ENCODE measurements at regions not wholly inside any gene's neighbourhood (a gene's known extent, or its start where the extent isn't known, plus 50 kb on each side); places are given as distances from the start of the nearest gene placed in this dataset.
"Not testable (repeated sequence)": the region's sequence is repeated elsewhere in the genome, so short reads cannot be mapped to it uniquely, and the experiment has no call there.

DNA sequence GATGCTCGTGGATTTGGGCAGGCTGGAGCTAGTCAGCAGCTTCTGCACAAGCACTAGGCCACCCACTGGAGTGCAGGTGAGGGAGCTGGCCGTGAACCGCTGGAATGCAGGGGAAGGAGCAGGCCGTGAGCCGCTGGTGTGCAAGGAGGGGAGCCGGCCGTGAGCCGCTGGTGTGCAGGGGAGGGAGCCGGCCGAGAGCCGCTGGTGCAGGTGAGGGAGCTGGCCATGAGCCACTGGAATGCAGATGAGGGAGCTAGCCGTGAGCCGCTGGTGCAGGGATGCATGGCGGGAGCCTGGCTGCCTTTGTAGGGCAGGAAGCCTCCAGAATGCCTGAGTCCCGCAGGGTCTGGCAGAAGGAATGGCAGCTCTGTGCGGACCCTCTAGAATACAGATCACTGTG is 4220.0 kb upstream of the OR11H1 start:
- TF ChIP-seq, protein P1, sequence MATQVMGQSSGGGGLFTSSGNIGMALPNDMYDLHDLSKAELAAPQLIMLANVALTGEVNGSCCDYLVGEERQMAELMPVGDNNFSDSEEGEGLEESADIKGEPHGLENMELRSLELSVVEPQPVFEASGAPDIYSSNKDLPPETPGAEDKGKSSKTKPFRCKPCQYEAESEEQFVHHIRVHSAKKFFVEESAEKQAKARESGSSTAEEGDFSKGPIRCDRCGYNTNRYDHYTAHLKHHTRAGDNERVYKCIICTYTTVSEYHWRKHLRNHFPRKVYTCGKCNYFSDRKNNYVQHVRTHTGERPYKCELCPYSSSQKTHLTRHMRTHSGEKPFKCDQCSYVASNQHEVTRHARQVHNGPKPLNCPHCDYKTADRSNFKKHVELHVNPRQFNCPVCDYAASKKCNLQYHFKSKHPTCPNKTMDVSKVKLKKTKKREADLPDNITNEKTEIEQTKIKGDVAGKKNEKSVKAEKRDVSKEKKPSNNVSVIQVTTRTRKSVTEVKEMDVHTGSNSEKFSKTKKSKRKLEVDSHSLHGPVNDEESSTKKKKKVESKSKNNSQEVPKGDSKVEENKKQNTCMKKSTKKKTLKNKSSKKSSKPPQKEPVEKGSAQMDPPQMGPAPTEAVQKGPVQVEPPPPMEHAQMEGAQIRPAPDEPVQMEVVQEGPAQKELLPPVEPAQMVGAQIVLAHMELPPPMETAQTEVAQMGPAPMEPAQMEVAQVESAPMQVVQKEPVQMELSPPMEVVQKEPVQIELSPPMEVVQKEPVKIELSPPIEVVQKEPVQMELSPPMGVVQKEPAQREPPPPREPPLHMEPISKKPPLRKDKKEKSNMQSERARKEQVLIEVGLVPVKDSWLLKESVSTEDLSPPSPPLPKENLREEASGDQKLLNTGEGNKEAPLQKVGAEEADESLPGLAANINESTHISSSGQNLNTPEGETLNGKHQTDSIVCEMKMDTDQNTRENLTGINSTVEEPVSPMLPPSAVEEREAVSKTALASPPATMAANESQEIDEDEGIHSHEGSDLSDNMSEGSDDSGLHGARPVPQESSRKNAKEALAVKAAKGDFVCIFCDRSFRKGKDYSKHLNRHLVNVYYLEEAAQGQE (IDR thresholded peaks at IDR 0.05; ENCODE audit: insufficient replicate concordance, low read depth): no peak
- TF ChIP-seq, protein P2, sequence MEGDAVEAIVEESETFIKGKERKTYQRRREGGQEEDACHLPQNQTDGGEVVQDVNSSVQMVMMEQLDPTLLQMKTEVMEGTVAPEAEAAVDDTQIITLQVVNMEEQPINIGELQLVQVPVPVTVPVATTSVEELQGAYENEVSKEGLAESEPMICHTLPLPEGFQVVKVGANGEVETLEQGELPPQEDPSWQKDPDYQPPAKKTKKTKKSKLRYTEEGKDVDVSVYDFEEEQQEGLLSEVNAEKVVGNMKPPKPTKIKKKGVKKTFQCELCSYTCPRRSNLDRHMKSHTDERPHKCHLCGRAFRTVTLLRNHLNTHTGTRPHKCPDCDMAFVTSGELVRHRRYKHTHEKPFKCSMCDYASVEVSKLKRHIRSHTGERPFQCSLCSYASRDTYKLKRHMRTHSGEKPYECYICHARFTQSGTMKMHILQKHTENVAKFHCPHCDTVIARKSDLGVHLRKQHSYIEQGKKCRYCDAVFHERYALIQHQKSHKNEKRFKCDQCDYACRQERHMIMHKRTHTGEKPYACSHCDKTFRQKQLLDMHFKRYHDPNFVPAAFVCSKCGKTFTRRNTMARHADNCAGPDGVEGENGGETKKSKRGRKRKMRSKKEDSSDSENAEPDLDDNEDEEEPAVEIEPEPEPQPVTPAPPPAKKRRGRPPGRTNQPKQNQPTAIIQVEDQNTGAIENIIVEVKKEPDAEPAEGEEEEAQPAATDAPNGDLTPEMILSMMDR (IDR thresholded peaks at IDR 0.05; ENCODE audit: insufficient read depth, low read length): no peak
- TF ChIP-seq POLR2AphosphoS5 (IDR thresholded peaks at IDR 0.05; ENCODE audit: low read depth) (no peak), GABPA (IDR thresholded peaks at IDR 0.05; ENCODE audit: low read depth) (no peak), SPI1 (IDR thresholded peaks at IDR 0.05; ENCODE audit: borderline replicate concordance, low read depth) (no peak)
- no peak for DNase-seq (ENCODE audit: low read depth in 1 of 2, low spot score in 1 of 2)
- Histone ChIP-seq H3K27me3 (ENCODE audit: insufficient read depth, poor library complexity, severe bottlenecking) (no peaks in the 10 kb centered on the region), H3K27ac (replicated peaks) (no peak overlapping the region), H3K4me3 (replicated peaks; ENCODE audit: insufficient read depth, low read length) (no peak overlapping the region)

DNA sequence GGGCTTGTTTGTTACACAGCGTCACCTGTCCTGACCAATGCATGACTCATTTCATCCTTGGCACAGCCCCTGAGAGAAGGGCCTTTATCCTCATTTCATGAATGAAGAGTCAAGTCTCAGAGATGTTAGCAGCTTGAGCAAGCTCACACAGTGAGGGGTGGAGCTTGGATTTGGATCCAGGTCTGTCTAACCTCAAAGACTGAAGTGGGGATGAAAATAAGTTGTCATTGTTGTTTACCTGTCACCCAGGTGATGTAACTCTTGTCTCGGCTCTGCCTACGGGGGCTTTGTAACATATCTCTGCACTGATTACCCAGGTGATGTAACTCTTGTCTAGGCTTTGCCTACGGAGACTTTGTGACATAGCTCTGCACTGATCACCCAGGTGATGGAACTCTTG is 4218.2 kb upstream of the OR11H1 start:
- H3K27me3 ChIP-seq (ENCODE audit: insufficient read depth, poor library complexity, severe bottlenecking); H3K4me3 ChIP-seq (replicated peaks; ENCODE audit: insufficient read depth, low read length); DNase-seq (ENCODE audit: low read depth in 1 of 2, low spot score in 1 of 2); H3K27ac ChIP-seq (replicated peaks): not testable (repeated sequence)

DNA sequence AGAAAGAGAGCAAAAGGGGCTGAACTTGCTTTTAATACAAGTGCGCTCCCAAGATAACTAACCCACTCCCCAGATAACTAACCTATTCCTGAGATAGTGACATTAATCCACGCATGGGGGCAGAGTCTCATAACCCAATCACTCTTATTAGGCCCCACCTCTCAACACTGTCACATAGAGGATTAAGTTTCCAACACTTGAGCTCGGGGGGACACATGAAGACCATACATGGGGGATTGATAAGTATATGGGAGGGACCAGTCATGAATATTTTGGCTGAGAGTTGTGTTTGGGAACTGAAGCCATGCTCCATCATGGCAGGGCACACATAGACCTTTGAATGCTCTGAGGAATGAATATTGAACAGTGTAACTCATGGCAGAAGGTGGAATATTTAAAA is 4217.3 kb upstream of the OR11H1 start:
- not testable (repeated sequence) for H3K27me3 ChIP-seq (ENCODE audit: insufficient read depth, poor library complexity, severe bottlenecking); DNase-seq (ENCODE audit: low read depth in 1 of 2, low spot score in 1 of 2)

DNA sequence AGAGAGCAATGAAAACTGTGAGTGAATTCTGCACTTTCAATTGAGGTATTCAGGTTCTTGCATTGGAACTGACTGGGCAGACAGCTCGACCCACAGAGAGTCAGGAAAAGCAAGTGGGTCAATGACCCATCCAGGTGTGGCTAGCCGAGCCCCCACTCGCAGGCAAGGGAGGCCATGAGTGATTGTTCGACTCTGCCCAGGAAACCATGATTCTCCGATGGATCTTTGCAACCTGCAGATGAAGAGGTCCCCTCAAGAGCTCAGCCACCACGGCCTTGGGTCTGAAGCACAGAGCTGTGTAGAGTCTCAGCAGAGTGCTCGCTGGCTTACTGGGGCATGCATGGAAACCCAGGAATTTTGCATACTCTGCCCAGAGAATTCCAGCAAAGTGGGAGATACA is 4215.4 kb upstream of the OR11H1 start:
- H3K4me3 ChIP-seq (replicated peaks; ENCODE audit: insufficient read depth, low read length); DNase-seq (ENCODE audit: low read depth in 1 of 2, low spot score in 1 of 2); H3K27me3 ChIP-seq (ENCODE audit: insufficient read depth, poor library complexity, severe bottlenecking); H3K27ac ChIP-seq (replicated peaks): not testable (repeated sequence)

More for the DNA sequence above, 4217.3 kb upstream of the OR11H1 start:
- H3K4me3 ChIP-seq (replicated peaks; ENCODE audit: insufficient read depth, low read length); H3K27ac ChIP-seq (replicated peaks): not testable (repeated sequence)

DNA sequence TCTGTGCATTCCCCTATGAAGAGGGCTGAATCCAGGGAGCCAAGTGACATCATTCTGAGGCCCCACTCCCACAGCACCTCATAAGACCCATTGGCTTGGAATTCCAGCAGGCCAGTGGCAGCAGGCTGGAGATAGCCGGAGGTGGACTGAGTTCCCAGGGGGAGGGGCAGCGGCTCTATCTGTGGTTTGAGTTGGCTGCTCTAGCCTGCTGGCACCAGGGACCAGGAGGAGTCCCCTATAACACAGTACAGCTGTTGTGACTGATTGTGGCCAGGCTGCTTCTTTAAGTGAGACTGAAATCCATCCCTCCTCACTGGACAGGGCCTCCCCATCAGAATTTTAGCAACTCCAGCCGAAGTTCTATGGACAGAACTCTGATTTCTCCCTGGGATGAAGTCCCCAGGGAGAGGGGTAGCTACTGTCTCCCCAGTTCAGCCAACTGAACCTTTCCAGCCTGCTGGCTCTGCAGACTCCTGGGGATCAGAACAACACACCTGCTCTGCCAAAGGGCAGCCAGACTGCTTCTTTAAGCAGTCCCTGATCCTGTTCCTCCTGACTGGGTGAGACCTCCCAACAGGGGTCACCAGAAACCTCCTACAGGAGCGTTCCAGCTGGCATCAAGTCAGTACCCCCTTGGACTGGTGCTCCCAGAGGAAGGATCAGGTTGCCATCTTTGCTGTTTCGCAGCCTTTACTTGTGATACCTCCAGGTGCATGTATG is 4214.8 kb upstream of the OR11H1 start:
- not testable (repeated sequence) for DNase-seq (ENCODE audit: low read depth in 1 of 2, low spot score in 1 of 2); H3K27ac ChIP-seq (replicated peaks); H3K27me3 ChIP-seq (ENCODE audit: insufficient read depth, poor library complexity, severe bottlenecking); H3K4me3 ChIP-seq (replicated peaks; ENCODE audit: insufficient read depth, low read length)

DNA sequence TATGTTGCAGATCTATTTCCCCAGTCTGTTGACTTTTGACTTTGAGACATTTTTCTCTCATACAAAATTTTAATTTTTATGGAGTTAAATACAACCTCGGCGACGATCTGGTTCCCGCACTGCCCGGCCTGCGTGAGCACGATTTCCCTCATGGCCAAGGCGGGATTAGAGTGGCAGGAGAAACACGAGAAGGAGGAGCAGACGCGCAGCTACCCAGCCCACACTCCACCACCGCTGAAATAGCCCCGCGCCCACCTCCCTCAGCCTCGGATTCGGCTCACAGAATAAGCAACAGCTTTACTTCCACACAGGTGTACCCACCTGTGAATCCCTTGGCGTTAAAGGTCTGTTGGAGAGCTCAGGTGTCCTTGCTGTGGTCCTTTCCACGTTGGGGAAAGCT is 4209.4 kb upstream of the OR11H1 start:
- not testable (repeated sequence) for H3K27me3 ChIP-seq (ENCODE audit: insufficient read depth, poor library complexity, severe bottlenecking); H3K4me3 ChIP-seq (replicated peaks; ENCODE audit: insufficient read depth, low read length); H3K27ac ChIP-seq (replicated peaks); DNase-seq (ENCODE audit: low read depth in 1 of 2, low spot score in 1 of 2)

DNA sequence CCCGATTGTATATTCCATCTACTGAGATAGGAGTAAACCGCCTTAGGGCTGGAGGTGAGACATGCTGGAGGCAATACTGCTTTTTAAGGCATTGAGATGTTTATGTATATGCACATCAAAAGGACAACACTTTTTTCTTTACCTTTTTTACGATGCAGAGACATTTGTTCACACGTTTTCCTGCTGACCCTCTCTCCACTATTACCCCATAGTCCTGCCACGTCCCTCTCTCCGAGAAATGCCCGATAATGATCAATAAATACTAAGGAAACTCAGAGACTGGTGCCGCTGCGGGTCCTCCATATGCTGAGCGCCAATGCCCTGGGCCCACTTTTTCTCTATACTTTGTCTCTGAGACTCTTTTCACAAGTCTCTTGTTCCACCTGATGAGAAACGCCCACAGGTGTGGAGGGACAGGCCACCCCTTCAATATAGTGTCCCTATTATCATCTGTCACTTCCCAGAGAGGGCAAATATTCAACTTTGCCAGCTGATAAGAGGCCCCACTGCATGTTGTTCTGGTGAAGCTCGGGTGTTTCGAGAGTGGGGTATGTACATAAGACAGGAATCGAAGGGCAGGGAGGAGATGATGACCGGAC is 4203.5 kb upstream of the OR11H1 start:
- H3K4me3 ChIP-seq (replicated peaks; ENCODE audit: insufficient read depth, low read length); H3K27ac ChIP-seq (replicated peaks); DNase-seq (ENCODE audit: low read depth in 1 of 2, low spot score in 1 of 2); H3K27me3 ChIP-seq (ENCODE audit: insufficient read depth, poor library complexity, severe bottlenecking): not testable (repeated sequence)

DNA sequence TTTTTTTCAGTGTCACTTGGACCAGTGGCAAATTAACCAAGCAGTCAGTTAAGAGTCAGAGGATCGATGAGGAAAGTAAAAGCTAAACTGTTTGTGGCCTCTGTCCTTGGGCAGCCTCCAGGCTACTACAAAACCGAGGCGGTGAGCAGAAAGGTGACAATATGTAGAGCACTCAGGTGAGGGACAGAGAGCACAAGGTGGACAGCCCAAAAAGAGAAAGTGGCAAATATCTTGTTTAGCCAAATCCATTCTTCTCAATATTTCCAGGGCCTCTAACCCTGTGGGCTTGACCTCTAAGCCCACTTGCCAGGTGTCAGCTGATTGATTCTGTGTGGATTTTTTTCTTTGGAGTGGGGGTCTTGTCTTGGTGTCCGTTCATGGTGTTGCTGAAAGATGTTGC is 4202.2 kb upstream of the OR11H1 start:
- no peak overlapping the region for H3K27ac ChIP-seq (replicated peaks)
- no peaks in the 10 kb centered on the region for H3K27me3 ChIP-seq (ENCODE audit: insufficient read depth, poor library complexity, severe bottlenecking)
- H3K4me3 ChIP-seq (replicated peaks; ENCODE audit: insufficient read depth, low read length): no peak overlapping the region
- TF ChIP-seq, protein P1 (IDR thresholded peaks at IDR 0.05; ENCODE audit: insufficient replicate concordance, low read depth): no peak
- TF ChIP-seq SPI1 (IDR thresholded peaks at IDR 0.05; ENCODE audit: borderline replicate concordance, low read depth) (no peak), GABPA (IDR thresholded peaks at IDR 0.05; ENCODE audit: low read depth) (no peak), POLR2AphosphoS5 (IDR thresholded peaks at IDR 0.05; ENCODE audit: low read depth) (no peak)
- TF ChIP-seq, protein P2 (IDR thresholded peaks at IDR 0.05; ENCODE audit: insufficient read depth, low read length): no peak
- no peak for DNase-seq (ENCODE audit: low read depth in 1 of 2, low spot score in 1 of 2)

Data from HL-60 (cell line).